ENCODE measurements at regions not wholly inside any gene's neighbourhood (a gene's known extent, or its start where the extent isn't known, plus 50 kb on each side); places are given as distances from the start of the nearest gene placed in this dataset.

- H3K9ac ChIP-seq (ENCODE audit: low read length): peak overlapping the region; percentile 85
- H2BK15ac ChIP-seq (ENCODE audit: low read depth, poor library complexity, severe bottlenecking): no peak overlapping the region
- H3K27ac ChIP-seq (ENCODE audit: low read length, poor library complexity, severe bottlenecking): peak overlapping the region; percentile 49
- 45% methylated on average over 14 of the region's 14 CpGs for WGBS
- peaks cover 9 to 29% of the 10 kb centered on the region in 2 experiments for H3K36me3 ChIP-seq (ENCODE audit: control insufficient read depth in 1 of 2, insufficient read depth in 2 of 2, low read depth in 1 of 2, low read length in 2 of 2)
- DNase-seq: peak; percentile 96
- H2BK120ac ChIP-seq (ENCODE audit: low read depth, low read length): no peak overlapping the region
- H2BK5ac ChIP-seq (ENCODE audit: low read depth, low read length, poor library complexity, severe bottlenecking): no peak overlapping the region
- no peak overlapping the region for H3K14ac ChIP-seq (ENCODE audit: low read length in 2 of 2)
- H3K4ac ChIP-seq (ENCODE audit: low read depth in 1 of 2, low read length in 2 of 2): peak overlapping the region; percentile 35 to 69
- H3K23ac ChIP-seq (ENCODE audit: low read length in 2 of 2): peak overlapping the region in 1 of 2 experiments; percentile 14
- peak overlapping the region in 1 of 2 experiments; percentile 19 for H3K4me3 ChIP-seq (ENCODE audit: insufficient read depth in 1 of 2, low read depth in 1 of 2, low read length in 2 of 2)
- H3K79me1 ChIP-seq (replicated peaks; ENCODE audit: low read length, poor library complexity, severe bottlenecking): no peaks in the 10 kb centered on the region
- peak overlapping the region; percentile 18 for H4K91ac ChIP-seq (ENCODE audit: low read length)
- H3K18ac ChIP-seq (ENCODE audit: low read depth in 1 of 2, low read length in 2 of 2): peak overlapping the region; percentile 80 to 88
- no peak overlapping the region for H2AFZ ChIP-seq (ENCODE audit: low read depth, low read length)
- H2BK12ac ChIP-seq (ENCODE audit: low read length in 2 of 2): peak overlapping the region; percentile 11 to 45
- no peaks in the 10 kb centered on the region for H3K27me3 ChIP-seq (ENCODE audit: control insufficient read depth in 1 of 2, insufficient read depth in 1 of 2, low read length in 2 of 2)
- no peak overlapping the region for H2AK5ac ChIP-seq (ENCODE audit: low read length, severe bottlenecking)
- peaks cover 9% of the 10 kb centered on the region for H3K4me1 ChIP-seq (ENCODE audit: control insufficient read depth, insufficient read depth, low read depth, low read length)
- no peaks in the 10 kb centered on the region for H3K9me3 ChIP-seq (ENCODE audit: control insufficient read depth, low read length)
- H4K8ac ChIP-seq (ENCODE audit: low read length): peak overlapping the region; percentile 19
- H3K4me2 ChIP-seq (ENCODE audit: low read length, poor library complexity, severe bottlenecking): peak overlapping the region; percentile 18
Measured at GRCh38 chr9:110069326-110070248, 138.4 kb downstream of the C9orf152 start.

GRCh38 chr9:110072597-110073355 lies 135.2 kb downstream of the C9orf152 start:
- H2AFZ ChIP-seq (ENCODE audit: low read depth, low read length): no peak overlapping the region
- 97% methylated on average over 4 of the region's 5 CpGs for WGBS

GRCh38 chr9:110073356-110073905 lies 134.5 kb downstream of the C9orf152 start:
- no peak overlapping the region for H2BK12ac ChIP-seq (ENCODE audit: low read length in 2 of 2)
- H2BK15ac ChIP-seq (ENCODE audit: low read depth, poor library complexity, severe bottlenecking): no peak overlapping the region
- no peak overlapping the region for H3K23ac ChIP-seq (ENCODE audit: low read length in 2 of 2)
- no peak overlapping the region for H2AFZ ChIP-seq (ENCODE audit: low read depth, low read length)
- no peak overlapping the region for H2BK120ac ChIP-seq (ENCODE audit: low read depth, low read length)
- no peak overlapping the region for H4K8ac ChIP-seq (ENCODE audit: low read length)
- H3K4me2 ChIP-seq (ENCODE audit: low read length, poor library complexity, severe bottlenecking): no peak overlapping the region
- no peak overlapping the region for H2BK5ac ChIP-seq (ENCODE audit: low read depth, low read length, poor library complexity, severe bottlenecking)
- H3K18ac ChIP-seq (ENCODE audit: low read depth in 1 of 2, low read length in 2 of 2): no peak overlapping the region
- no peak overlapping the region for H3K14ac ChIP-seq (ENCODE audit: low read length in 2 of 2)
- H3K27me3 ChIP-seq (ENCODE audit: control insufficient read depth in 1 of 2, insufficient read depth in 1 of 2, low read length in 2 of 2): no peaks in the 10 kb centered on the region
- no peak overlapping the region for H3K4me3 ChIP-seq (ENCODE audit: insufficient read depth in 1 of 2, low read depth in 1 of 2, low read length in 2 of 2)
- no peak for DNase-seq
- H3K27ac ChIP-seq (ENCODE audit: low read length, poor library complexity, severe bottlenecking): no peak overlapping the region
- peaks cover 3 to 26% of the 10 kb centered on the region in 2 experiments for H3K36me3 ChIP-seq (ENCODE audit: control insufficient read depth in 1 of 2, insufficient read depth in 2 of 2, low read depth in 1 of 2, low read length in 2 of 2)
- H3K9me3 ChIP-seq (ENCODE audit: control insufficient read depth, low read length): no peaks in the 10 kb centered on the region
- H2AK5ac ChIP-seq (ENCODE audit: low read length, severe bottlenecking): no peak overlapping the region
- H3K9ac ChIP-seq (ENCODE audit: low read length): peak overlapping the region; percentile 51
- H4K91ac ChIP-seq (ENCODE audit: low read length): no peak overlapping the region
- no peak overlapping the region for H3K4ac ChIP-seq (ENCODE audit: low read depth in 1 of 2, low read length in 2 of 2)
- H3K4me1 ChIP-seq (ENCODE audit: control insufficient read depth, insufficient read depth, low read depth, low read length): peaks cover 9% of the 10 kb centered on the region
- H3K79me1 ChIP-seq (replicated peaks; ENCODE audit: low read length, poor library complexity, severe bottlenecking): no peaks in the 10 kb centered on the region

More at GRCh38 chr9:110072597-110073355, 135.2 kb downstream of the C9orf152 start:
- H3K4me3 ChIP-seq (ENCODE audit: insufficient read depth in 1 of 2, low read depth in 1 of 2, low read length in 2 of 2): no peak overlapping the region
- H2BK5ac ChIP-seq (ENCODE audit: low read depth, low read length, poor library complexity, severe bottlenecking): no peak overlapping the region
- no peaks in the 10 kb centered on the region for H3K9me3 ChIP-seq (ENCODE audit: control insufficient read depth, low read length)
- peaks cover 9% of the 10 kb centered on the region for H3K4me1 ChIP-seq (ENCODE audit: control insufficient read depth, insufficient read depth, low read depth, low read length)
- H2BK15ac ChIP-seq (ENCODE audit: low read depth, poor library complexity, severe bottlenecking): no peak overlapping the region
- peak overlapping the region in 1 of 2 experiments; percentile 37 for H3K18ac ChIP-seq (ENCODE audit: low read depth in 1 of 2, low read length in 2 of 2)
- H3K27me3 ChIP-seq (ENCODE audit: control insufficient read depth in 1 of 2, insufficient read depth in 1 of 2, low read length in 2 of 2): no peaks in the 10 kb centered on the region
- no peak overlapping the region for H3K14ac ChIP-seq (ENCODE audit: low read length in 2 of 2)
- H2AK5ac ChIP-seq (ENCODE audit: low read length, severe bottlenecking): no peak overlapping the region
- peak overlapping the region; percentile 51 for H3K9ac ChIP-seq (ENCODE audit: low read length)
- H3K4me2 ChIP-seq (ENCODE audit: low read length, poor library complexity, severe bottlenecking): no peak overlapping the region
- H4K91ac ChIP-seq (ENCODE audit: low read length): no peak overlapping the region
- peak overlapping the region; percentile 84 for H4K8ac ChIP-seq (ENCODE audit: low read length)
- no peak overlapping the region for H3K23ac ChIP-seq (ENCODE audit: low read length in 2 of 2)
- H2BK12ac ChIP-seq (ENCODE audit: low read length in 2 of 2): peak overlapping the region in 1 of 2 experiments; percentile 10
- no peak overlapping the region for H3K4ac ChIP-seq (ENCODE audit: low read depth in 1 of 2, low read length in 2 of 2)
- peaks cover 3 to 26% of the 10 kb centered on the region in 2 experiments for H3K36me3 ChIP-seq (ENCODE audit: control insufficient read depth in 1 of 2, insufficient read depth in 2 of 2, low read depth in 1 of 2, low read length in 2 of 2)
- H3K79me1 ChIP-seq (replicated peaks; ENCODE audit: low read length, poor library complexity, severe bottlenecking): no peaks in the 10 kb centered on the region
- H2BK120ac ChIP-seq (ENCODE audit: low read depth, low read length): no peak overlapping the region
- H3K27ac ChIP-seq (ENCODE audit: low read length, poor library complexity, severe bottlenecking): no peak overlapping the region
- DNase-seq: no peak
